Effector CD4-positive, alpha-beta T cell (primary cell): ENCODE measurements at regions not wholly inside any gene's neighbourhood (a gene's known extent, or its start where the extent isn't known, plus 50 kb on each side); places are given as distances from the start of the nearest gene placed in this dataset.

Experiments
- DNase-seq: peaks from one replicate; pipeline ENCODE4 v3.0.0-alpha.2; 2020

DNA sequence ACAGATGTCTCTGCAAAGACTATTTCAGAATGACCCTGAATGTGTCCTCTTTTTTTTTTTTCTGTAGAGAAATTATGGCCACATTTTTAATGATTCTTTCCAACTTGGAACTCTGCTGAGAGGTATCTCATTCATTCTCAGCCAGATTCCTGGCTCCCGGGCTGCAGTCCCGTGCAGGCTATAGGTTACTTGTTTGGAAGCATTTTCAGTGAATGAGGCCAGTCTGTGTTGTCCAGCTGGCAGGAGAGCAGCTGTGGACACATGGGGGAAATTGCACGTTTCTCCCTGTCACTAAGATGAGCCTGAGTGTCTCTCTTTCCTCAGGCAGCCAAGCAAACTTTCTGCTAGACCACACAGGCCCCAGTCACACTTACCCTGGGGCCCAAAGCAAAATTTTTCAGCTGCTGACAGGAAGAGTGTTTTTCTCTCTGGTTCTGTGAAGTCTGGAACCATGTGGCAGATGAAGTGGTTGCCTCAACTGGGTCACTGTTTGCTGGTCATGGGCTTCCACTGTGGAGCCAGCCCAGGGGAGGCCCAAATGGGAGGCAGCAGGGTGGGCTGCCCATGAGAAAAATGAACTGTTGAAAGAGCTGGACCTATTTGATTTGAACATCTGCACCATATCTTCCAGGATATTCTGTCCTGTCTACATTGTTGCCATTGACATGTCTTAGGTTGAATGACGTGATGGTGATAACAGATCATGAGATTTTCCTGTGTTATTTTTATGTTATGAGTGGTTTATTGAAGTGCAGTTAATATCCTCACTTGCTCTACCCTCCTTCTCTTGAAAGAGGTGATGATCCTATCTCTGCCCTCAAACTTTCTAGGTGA, 431.2 kb downstream of the LPIN1 start:
- DNase-seq: no peak

DNA sequence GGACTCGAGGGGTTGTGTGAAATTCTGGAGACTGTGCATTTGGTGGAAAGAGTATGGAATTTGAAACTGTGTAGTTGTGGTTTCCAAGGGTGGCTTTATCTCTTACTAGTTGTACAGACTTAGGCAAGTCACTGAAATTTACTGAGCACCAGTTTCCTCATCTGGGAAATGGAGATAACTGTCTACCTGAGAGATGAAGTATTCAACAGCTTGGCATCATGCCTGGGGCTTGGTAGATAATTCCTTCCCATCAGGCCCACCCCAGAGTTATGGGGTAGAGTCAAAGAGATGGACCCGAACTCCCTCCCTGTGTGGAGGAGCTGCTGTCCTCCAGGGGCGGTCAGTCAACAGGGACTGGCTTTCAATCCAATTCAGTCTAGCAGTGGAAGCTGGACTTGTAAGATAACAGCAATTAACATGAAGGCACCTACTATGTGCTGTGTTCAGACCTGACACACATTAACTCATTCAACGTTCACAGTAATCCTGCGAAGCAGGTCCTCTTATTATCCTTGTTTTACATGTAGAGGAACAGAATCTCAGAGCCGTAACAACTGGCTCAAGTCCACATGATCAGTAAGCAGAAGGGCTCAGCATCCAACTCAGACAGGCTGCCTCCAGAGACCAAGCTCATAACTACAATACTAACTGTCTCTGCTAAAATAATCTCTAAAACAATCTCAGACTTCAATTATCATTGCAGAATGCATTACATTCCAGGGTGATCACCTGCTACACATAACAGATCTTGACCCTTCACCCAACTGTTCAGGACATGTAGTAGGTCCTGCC, 432.1 kb downstream of the LPIN1 start:
- no peak for DNase-seq

DNA sequence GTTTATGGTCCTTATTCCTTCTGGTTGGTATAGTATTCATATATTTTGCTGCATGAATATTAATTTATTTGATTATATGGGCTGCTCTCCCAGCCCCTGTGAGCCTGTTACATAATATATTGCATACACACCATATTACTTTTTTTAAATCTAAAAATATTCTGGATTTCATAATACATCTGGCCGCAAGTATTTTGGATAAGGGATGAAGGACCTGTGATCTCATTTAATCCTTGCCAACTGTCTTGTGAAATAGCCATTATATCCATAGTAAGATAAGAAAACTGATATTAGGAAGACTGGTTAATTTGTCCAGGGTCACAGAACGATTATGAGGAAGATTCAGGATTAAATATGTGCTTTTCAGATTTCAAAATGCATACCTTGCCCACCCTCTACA, 433.6 kb downstream of the LPIN1 start:
- DNase-seq: no peak

DNA sequence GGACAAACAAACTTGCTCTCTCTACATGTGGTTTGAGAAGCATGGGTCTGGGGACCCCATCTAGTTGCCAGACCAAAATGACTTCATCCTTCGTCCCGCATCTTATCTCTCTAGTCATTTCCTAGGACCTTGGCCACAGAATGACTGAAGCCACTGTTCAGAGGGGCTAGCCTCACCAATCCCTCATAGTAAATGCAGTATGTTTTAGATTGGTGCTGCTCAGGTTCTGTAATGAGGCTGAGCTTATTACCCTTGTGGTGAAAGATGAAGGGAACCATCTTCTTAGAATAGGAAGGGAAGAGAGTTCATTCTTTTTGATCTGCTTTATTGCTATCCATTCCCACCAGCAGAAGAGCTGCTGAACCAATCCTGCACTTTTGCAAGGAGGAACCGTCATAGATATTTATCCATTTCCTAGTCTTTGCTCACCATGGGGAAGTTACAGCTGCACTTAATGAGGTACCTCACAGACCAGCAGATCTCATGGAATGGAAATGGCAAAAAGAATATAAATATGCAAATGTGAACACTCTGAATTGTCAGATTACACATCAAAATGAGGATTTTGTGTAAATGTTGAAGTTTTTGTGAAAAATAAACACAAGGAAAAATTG, 436.7 kb downstream of the LPIN1 start:
- no peak for DNase-seq

DNA sequence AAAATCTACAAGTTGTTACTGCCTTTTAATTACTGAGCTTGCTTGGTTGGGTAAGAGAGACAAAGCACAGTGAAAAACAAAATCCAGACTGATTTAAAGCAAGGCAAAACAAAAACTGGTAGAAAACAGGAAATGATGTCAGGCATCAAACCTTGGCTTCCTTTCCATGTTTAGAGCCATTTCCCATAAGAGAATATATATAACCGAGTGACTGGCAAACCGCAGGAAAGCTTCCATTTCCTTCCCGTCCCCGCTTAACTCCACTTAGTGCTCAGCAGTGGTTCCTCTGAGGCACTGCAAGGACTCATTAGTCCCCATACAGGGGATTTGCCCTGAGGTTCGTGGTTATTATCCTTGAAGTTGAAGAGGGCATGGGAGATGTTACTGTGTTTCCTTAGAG, 446.3 kb downstream of the LPIN1 start:
- DNase-seq: no peak

DNA sequence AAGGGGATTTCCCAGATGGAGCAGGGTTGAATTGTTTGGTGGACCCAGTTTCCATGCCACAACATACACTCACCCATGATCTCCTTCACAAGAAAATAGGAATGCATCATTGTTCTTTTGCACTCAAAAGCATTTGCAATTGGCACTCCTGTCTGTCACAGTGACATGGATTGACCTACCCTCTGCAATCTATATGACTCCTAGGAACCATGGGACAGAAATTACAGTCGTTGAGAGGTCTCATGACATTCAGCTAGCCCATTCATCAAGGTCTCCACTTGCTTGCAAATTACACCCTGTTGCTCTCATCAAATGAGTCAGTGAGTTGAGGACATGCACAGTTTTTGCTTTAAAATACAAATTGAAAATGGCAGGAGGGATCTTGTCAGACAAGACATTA, 448.5 kb downstream of the LPIN1 start:
- DNase-seq: no peak

DNA sequence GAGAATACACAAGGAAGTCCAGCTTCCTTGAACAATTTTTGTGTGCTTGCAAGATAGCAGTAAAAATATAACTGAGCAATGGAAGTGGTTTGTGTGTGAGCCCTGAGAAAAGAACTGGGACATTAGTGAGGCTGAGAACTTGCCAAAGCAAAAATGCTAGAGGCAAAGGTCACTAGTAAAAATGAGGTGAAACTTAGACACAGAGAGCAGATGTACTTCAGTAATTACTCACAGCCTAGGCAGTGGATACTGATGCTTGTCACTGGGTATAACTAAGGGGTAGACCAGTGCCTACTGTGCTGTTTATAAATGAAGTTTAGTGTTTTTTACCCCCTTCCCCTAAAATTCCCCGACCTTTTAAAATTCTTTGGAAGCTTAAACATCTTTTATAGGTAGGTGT, 450.1 kb downstream of the LPIN1 start:
- no peak for DNase-seq

DNA sequence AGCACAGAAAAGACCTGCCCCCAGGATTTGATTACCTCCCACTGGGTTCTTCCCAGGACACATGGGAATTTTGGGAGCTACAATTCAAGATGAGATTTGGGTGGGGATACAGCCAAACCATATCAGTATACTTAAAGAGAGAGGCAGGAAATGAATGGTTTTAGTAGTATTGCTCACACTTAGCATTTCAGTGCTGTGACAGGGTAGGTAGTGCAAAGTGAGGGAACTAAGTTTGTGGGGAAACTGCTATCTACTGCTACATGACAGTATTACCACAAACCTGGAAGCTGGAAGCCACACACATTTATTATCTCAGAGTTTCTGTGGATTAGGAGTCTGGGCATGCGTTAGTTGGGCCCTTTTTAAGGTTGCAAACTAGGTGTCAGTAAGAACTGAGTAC, 450.7 kb downstream of the LPIN1 start:
- no peak for DNase-seq

DNA sequence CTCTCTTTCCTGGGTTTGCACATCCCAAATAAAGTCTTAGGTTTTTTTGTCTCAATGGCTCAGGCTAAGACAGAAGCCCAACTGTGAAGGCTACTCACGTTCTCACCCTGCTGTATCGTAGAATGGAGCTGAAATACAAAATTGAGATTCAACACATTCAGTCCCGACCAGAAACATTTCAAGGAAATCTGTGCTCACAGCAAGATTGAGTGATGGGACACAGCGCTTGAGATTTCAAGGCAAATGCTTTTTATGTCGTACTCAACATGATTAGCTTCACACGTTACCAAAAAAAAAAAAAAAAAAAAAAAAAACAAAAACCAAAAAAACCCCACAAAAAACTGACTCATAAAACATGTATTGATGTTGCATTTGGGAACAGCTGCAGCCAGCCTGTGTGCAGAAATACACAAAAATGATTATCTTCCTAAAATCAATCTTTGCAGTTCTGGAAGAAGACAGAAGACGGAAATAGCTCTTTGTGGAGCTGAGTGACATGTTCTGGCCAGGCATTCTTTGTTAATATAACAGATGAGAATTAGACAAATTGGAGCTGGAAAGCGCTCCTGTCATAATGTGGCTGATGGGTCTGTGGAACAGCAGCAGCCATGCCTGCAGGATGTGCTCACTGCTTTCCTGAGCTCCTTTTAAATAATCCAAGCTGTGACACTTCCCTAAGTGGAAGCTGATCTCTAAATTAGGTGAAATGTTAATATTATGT, 453.2 kb downstream of the LPIN1 start:
- no peak for DNase-seq

DNA sequence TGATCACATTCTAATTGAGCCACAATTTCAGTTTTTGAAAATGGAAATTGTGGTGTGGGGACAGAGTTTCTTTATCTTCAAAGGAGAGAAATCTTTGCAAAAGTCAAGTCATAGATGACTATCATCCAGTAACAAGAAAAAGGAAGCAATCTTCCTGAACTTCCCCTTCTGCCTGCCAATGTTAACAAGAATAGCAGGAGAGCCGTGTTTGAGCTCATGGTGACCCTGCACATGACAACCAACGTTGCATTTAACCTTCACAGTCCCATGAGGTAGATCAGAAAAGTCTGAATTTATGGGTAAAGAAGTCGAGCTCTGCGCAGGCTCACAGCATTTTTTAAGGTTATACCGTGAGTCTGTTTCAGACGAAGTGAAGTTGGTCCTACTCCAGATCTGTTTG, 454.9 kb downstream of the LPIN1 start:
- DNase-seq: no peak

DNA sequence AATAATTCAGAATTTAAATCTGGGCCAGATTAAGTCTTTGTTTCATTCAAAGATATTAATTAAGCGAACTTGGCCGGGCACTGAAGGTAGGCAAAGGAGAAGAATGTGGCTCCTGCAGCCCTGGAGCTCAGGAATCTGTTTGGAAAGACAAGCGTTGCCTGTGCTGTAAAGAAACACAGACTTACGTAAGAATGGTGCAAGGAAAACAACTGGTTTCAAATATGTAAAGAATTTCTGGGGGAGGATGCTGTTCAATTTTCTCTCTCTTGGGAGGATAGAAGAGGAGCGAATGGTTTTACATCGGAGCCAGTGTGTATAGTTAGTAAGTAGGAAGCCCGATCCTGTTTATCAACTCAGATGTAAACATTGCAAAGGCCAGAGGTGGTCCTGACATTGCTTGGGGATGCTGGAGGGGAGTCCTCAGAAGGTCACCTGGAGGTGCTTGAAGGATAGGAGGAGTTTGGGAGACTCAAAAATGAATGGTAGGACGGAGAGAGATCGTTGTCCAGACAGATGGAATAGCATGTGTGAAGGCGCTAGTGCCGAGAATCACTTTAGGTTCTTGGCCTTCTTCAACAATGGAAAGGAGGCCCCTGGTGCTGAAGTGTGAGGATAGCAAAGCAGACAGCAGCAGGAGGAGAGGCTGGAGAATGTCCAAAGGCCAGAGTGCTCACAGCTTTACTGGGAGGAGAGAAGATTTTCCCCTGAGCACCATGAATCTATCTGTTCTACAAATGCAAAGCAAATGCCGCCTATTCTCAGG, 456.1 kb downstream of the LPIN1 start:
- DNase-seq: no peak

DNA sequence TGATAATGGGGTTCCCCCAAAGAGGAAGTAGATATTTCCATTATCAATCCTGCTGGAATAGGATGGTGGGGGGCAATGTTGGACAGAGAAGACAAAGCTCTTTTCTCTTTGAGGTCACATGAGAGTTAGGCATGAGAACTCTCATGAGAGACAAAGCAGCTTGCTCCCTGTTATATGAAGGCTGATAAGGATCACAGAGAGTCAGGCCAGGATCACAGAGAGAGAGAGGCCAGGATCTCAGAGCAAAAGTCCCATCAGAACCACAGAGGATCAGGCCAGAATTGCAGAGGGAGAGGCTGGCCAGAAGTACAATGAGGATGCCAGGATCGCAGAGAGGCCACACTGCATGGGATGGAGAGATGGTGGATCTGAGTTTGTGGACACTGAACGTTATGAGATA, 457.1 kb downstream of the LPIN1 start:
- no peak for DNase-seq

DNA sequence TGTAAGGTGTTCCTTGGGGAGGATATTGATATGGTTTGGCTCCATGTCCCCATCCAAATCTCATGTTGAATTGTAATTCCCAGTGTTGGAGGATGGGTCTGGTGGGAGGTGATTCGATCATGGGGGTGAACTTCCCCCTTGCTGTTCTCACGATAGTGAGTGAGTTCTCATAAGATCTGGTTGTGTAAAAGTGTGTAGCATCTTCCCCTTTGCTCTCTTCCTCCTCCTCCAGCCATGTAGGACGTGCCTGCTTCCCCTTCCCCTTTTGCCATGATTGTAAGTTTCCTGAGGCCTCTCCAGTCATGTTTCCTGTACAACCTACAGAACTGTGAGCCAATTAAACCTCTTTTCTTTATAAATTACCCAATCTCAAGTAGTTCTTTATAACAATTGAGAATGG, 458.7 kb downstream of the LPIN1 start:
- no peak for DNase-seq

DNA sequence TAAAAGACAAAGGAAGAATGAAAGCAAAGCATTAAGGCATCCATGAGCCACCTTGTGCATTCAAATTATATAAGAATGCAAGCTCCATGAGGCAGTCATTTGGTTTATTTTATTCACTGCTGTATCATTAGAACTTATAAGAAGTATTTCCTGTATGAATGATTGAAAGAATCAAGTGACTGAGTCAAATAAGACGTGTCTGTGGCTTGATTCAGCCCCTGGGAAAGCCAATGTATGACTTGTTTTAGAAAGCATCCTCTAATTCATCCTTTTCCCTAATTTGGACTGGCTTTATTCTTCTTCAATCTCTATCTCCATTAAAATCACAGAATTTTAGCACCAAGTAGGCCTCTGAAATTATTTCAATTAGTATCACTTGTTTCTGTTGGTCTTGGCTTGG, 461.1 kb downstream of the LPIN1 start:
- DNase-seq: no peak

DNA sequence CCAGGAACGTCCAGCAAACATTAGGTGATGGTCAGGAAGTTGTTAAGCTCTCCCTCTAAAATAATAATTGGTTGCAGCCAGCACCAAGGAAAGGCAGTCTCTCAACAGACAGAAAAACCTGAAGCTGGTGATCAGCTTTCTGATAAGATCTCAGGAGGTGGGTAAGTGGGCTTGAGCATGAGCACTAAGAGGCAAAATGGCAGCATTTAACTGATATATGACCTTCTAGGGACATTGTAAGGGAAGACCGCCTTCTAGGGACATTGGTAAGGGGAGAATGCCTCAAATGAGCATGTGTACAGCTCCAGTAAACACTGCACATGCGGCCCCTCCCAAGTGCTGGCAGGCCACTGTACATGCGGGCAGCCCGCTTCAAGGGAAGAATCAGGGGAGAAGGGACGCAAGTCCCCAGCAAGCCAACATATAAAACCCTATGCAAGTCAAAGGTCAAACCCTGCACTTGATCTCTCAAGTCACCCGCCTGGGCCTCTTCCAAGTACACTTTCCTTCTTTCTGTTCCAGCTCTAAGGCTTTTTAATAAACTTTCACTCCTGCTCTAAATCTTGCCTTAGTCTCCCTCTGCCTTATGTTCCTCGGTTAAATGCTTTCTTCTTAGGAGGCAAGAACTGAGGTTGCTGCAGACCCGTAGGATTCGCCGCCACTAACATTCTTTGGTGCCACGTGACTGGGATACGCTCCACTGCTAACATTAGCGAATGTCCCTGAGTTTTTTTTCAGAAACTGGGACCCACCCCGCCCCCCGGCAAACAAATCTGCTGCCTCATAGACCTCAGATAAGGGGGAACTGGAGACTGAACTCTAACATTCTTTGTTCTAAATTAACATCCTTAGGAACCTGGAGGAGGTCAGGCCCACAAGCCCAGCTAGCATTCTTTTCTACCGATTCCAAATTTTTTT, 463.8 kb downstream of the LPIN1 start:
- DNase-seq: no peak

DNA sequence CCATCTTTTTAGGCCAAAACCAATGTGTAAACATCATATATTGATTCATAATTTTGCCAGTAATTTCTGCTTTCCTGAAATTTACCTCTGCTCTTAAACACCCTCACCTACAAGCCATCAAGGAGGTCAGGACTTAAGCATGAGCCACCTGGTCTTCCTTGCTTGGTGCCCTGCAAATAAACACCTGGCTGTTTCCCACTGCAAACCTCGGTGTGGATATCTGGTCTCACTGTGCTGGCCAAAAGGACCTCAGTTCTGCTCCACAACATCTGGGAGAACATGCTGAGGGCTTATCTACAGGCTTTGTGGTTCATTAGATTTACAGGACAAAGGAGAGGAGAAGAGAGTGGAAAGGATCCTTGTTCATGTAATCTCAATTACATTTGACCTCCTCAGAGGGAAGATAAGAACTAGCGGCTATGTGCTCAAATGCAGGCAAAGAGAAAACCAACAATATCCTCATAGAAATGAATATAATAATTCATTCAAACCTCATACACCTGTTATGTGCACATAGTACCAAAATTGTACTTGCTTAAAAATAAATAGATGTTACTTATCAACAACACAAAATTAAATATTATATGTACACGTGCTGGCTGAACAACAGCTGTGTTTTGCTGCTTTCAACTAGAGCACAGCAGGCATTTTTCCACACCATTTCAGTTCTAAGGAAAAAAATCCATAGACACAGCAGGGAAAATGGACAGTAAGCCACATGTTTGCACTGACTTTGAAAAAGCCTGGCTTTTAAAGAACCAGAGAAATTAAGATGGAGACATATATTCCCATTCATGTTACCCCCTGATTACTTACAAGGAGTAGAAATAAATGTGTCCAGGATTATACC, 465.1 kb downstream of the LPIN1 start:
- DNase-seq: no peak

DNA sequence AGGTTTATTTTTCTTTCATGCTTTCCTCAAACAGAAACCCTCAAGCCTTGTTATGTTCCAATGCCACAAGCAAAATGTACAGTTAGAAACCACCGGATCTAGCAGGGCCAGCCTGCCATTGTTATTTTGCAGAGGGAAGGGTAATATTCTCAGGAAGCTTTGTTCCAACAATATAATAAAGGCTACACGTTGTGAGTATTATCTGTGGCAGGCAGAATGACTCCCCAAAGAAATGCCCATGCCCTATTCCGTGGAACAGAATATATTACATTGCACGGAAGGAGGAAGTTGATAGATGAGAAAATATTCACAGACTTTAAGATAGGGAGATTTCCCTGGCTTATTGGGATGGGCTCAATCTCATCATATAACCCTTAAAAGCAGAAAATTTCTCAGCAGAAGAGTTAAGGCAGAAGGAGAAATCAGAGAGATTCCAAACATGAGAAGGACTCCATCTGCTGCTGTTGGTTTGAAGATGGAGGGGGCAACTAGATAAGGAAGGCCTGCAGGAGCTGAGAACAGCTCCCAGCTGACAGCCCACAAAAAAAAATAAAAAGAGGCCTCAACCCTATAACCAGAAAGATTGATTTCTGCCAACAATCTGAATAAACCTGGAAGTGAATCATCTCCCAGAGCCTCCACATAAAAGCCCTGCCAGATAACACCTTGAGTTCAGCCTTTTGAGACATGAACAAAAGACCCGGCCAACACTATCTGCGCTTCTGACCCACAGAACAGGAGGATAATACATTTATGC, 466.6 kb downstream of the LPIN1 start:
- DNase-seq: no peak

DNA sequence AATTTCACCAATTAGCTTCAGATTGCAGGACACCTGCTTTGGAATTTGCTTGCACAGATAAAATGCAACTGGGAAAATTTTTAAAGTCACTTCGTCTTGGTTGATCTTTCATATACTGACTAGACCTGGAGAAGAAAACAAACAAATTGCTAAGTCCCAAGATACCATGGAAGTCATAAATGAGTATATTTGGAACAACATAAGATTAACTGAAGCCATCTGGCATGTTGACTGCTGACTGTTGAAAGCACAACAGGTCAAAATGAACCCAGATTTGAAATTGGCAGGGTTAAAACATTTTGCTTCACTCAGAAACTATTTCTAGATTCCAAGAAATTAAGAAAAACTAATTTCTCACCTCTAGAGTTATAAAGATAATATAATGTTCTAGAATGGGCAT, 470.7 kb downstream of the LPIN1 start:
- DNase-seq: no peak

DNA sequence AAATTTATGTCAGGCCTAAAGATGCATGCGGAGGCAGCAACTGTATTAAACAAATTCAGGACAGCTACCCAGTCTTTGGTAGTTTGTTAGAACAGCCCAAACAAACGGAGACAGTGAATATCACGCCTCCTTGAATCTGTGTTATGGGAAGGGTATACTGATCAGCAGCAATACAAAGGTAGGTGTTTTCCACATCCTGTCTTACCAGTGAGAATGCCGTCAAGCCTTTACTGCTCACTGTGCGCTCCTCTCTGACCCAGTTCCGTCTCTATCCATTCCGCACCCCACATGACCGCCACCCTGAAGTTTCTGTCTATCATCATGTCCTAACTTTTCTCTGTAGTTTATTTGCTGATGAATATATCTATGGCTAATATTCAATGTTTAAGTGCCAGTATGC, 473.3 kb downstream of the LPIN1 start:
- DNase-seq: no peak

DNA sequence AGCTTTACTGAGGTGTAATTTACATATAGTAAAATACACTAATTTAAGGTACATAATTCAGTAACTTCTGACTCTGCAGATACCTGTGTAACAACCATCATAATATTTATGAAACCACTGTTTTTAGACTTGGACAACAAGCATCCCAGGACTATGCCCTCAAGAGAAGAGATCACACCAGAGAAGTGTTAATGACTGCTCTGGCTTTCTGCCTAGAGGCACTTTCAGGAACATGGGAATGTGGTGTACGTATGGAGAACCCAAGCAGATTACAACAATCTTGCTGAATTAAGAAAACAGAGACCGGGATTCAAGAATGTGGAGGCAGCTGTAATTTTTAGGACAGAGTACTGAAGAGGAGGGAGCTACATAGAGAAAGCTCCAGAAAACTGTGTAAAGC, 475.2 kb downstream of the LPIN1 start:
- DNase-seq: no peak
